ENCODE measurements at regions not wholly inside any gene's neighbourhood (a gene's known extent, or its start where the extent isn't known, plus 50 kb on each side); places are given as distances from the start of the nearest gene placed in this dataset.

GRCh38 chr6:14477559-14477958, 360.0 kb downstream of the CD83 start (continued):
- TF ChIP-seq CBFB (IDR thresholded peaks at IDR 0.05; ENCODE audit: low read depth) (no peak), ZBTB40 (IDR thresholded peaks at IDR 0.05; ENCODE audit: borderline replicate concordance) (no peak), STAT3 (IDR thresholded peaks at IDR 0.05; ENCODE audit: low read depth, low read length) (no peak), ZNF622 (IDR thresholded peaks at IDR 0.05) (no peak), IRF3 (IDR thresholded peaks at IDR 0.05) (no peak), KAT2A (conservative IDR thresholded peaks at IDR 0.05; ENCODE audit: control insufficient read depth, low read depth, low read length) (no peak)

GRCh38 chr6:14478381-14479225, 361.0 kb downstream of the CD83 start:
- SMC1A ChIA-PET (ENCODE audit: uncharacterized antibody, unreplicated experiment) = interaction anchor here (0.6 to 1.5 kb wide), 2 partner anchors 9 to 15 kb away, joined by 3 to 4 read pairs; no protein-coding TSS in a partner anchor
- no peak overlapping the region for H3K27ac ChIP-seq (ENCODE audit: control insufficient read depth, insufficient read depth)
- H3K27me3 ChIP-seq (replicated peaks in 1 of 2; ENCODE audit: control insufficient read depth in 2 of 2, insufficient read depth in 2 of 2, low read length in 1 of 2) = peaks cover 0 to 3% of the 10 kb centered on the region in 2 experiments; a peak in 2 of 4 replicates
- FAIRE-seq (no peak), DNase-seq (ENCODE audit: low read depth, low spot score) (no peak), ATAC-seq (no peak)
- CTCF ChIA-PET = no interaction called here
- RAD21 ChIA-PET (ENCODE audit: unreplicated experiment) = no interaction called here
- TF ChIP-seq NBN (IDR thresholded peaks at IDR 0.05) (no peak), ZNF687 (IDR thresholded peaks at IDR 0.05) (no peak), PKNOX1 (IDR thresholded peaks at IDR 0.05) (no peak), HCFC1 (IDR thresholded peaks at IDR 0.05; ENCODE audit: low read length) (no peak), FOXK2 (IDR thresholded peaks at IDR 0.05) (no peak)
- no peak overlapping the region for H3K4me2 ChIP-seq (ENCODE audit: control insufficient read depth, insufficient read depth)
- no peaks in the 10 kb centered on the region for H3K9me3 ChIP-seq (replicated peaks; ENCODE audit: control insufficient read depth, insufficient read depth, low read length)
- no peak overlapping the region for H3K4me3 ChIP-seq
- POLR2A ChIA-PET = no interaction called here
- in situ Hi-C loops (cut with MboI) (no loop called here), intact Hi-C loops (cut with micrococcal nuclease; ENCODE audit: unreplicated experiment) (no loop called here)
- H4K20me1 ChIP-seq (ENCODE audit: control insufficient read depth, insufficient read depth) = no peaks in the 10 kb centered on the region
- no TSS peak for BruUV-seq (replicated peaks)
- no peaks in the 10 kb centered on the region for H3K36me3 ChIP-seq (ENCODE audit: control insufficient read depth in 2 of 2, insufficient read depth in 2 of 2, low read length in 1 of 2)
- 33% methylated on average over 10 of the region's 10 CpGs for WGBS (ENCODE audit: insufficient coverage, insufficient replicate concordance, low lambda C conversion rate, missing lambda C conversion rate)
- no peak overlapping the region for H2AFZ ChIP-seq (ENCODE audit: control insufficient read depth, low read depth, low read length)
- no peaks in the 10 kb centered on the region for H3K79me2 ChIP-seq (ENCODE audit: control insufficient read depth, insufficient read depth, low read length)
- no peak overlapping the region for H3K9ac ChIP-seq (ENCODE audit: control insufficient read depth, insufficient read depth, low read length)
- no peaks in the 10 kb centered on the region for H3K4me1 ChIP-seq (ENCODE audit: control insufficient read depth, insufficient read depth, low read length)

Data from GM12878 (cell line).